ENCODE measurements at regions not wholly inside any gene's neighbourhood (a gene's known extent, or its start where the extent isn't known, plus 50 kb on each side); places are given as distances from the start of the nearest gene placed in this dataset.
"Not testable (repeated sequence)": the region's sequence is repeated elsewhere in the genome, so short reads cannot be mapped to it uniquely, and the experiment has no call there.

DNA sequence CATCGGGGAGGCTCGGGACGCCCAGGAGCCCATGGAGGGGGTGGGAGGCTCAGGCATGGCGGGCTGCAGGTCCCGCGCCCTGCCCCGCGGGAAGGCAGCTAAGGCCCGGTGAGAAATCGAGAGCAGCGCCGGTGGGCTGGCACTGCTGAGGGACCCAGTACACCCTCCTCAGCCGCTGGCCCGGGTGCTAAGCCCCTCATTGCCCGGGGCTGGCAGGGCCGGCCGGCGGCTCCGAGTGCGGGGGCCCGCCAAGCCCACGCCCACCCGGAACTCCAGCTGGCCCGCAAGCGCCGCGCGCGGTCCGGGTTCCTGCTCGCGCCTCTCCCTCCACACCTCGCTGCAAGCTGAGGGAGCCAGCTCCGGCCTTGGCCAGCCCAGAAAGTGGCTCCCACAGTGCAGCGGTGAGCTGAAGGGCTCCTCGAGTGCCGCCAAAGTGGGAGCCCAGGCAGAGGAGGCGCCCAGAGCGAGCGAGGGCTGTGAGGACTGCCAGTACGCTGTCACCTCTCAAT, 195.0 kb upstream of the PIK3R1 start:
- DNase-seq, result not testable (repeated sequence)

DNA sequence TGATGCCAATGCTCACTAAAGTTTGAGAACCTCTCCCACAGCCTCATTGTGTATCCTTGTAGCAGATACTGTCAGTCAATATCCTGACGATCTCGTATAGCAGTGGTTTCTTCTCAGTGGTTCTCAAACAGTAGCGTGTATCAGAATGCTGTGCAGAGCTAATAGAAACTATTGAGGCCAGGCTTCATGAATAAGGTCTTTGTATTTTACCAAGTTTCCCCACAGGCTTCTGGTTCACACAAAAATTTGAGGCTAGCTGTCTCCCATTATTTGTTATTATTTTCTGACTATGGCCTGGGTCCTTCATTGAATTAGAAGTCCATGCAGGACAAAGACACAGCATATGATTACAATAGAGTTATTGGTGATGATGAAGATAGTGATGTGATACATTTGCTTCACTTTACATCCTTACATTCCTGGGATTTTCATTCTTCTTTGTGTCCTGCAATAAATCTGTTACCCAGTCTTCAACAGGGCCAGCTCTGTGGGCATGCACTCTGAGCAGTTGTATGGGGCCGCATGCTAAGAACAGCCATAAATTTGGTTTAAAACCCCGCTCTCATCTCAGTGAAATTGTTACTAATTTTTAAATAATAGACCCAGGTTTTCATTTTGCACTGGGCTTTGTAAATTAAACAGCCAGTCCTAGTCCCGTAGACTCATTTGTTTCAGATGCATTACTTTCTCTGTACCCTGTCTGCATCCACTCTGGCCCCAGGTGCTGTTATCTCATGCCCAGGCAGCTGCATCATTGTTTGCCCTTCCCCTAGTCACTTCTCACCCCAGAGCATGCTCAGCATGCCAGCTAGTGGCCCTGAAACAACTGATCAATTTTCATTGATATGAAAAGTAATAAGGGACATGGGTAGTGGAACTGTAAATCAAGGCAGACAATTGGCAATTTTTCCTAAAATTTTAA, 199.9 kb upstream of the PIK3R1 start:
- peak; percentile 16 for DNase-seq

DNA sequence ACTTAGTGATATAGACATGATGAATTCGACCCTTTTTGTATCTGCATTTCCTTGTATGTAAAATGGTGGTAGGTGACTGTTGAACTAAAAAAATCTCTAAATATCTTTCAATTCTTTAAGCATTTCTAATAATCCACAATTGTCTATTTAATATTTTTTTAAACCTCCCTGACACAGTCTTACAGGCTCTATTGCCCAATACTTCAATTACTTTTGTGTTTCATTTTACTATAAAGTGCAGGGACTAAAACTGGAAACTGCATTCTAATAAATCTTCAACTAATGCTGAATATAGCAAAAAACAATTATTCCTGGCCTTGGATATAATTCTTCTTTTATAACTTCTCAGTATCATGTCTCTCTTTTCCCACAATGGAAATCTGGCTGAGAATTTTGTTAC, 202.7 kb upstream of the PIK3R1 start:
- no peak for DNase-seq

- no peak for DNase-seq
Observed at GRCh38 chr5:68012429-68012828, 203.1 kb upstream of the PIK3R1 start.

DNA sequence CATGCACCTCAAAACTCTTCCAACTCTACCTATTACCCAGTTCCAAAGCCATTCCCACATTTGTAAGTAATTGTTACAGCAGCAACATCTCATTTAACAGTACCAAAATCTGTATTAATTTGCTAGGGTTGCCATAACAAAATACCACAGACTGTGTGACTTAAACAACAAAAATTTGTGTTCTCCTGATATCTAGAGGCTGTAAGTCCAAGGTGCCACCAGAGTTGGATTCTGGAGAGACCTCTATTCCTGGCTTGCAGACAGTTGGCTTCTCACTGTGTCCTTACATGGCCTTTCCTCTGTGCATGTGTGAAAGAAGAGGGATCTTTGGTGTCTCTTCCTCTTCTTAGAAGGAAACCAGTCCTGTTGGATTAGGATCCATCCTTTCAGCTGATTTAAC, 203.8 kb upstream of the PIK3R1 start:
- no peak for DNase-seq

- no peak for DNase-seq
Observed at GRCh38 chr5:68011259-68011760, 204.2 kb upstream of the PIK3R1 start.

DNA sequence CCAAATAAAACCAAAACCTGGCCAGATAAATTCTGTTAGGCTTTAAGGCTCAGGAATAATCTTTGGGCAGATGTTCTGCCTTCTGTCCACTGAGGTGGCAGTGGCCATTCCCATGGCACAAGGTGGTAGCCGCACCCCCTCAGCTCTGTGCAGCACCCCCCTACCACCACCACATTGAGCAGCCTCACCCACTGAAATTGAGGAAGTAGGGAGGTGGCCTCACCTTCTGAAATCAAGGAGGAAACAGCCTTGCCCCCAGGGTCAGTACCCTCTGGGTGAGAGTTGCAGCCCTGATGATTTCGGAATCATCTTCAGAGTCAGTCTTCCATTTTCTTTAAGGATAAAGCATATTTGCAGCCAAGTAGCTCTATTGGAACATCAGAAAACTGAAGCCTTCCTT, 204.8 kb upstream of the PIK3R1 start:
- no peak for DNase-seq

DNA sequence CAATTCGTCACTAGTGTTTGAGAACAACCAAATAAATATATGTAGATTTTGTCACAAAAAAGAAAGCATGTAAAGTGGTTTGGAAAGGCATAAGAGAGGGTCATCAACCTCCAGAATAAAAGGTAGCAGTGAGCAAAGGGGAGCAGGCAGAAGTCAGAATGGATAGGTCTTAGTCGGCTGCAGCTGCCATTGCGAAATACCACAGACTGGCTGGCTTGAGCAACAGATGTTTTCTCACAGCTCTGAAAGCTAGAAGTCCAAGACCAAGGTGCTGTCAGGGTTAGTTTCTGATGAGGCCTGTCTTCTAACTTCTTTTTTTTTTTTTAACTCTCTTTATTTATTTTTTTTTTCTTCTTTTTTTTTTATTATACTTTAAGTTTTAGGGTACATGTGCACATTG, 208.1 kb upstream of the PIK3R1 start:
- DNase-seq, result no peak

GRCh38 chr5:68002836-68003235, 212.7 kb upstream of the PIK3R1 start:
- no peak for DNase-seq

- no peak for DNase-seq
Observed at GRCh38 chr5:68000805-68001204, 214.8 kb upstream of the PIK3R1 start.

DNA sequence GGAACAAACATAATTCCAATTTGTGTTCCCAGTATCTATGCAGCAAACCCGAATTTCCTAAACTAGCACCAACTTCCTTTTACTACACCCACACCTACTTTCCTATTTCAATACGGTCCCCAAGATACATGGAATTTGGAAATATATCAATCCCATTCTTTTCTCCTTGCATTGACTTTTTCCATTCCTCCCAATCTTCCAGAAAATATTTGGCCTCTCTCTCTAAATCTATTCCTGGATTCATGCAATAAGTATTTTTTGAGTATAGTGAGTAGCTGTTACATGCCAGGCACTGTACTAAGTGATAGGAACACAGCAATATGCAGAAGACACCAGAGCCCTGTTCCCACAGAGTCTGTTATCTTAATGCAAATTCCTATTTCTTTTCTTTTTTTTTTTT, 216.2 kb upstream of the PIK3R1 start:
- DNase-seq, result no peak

DNA sequence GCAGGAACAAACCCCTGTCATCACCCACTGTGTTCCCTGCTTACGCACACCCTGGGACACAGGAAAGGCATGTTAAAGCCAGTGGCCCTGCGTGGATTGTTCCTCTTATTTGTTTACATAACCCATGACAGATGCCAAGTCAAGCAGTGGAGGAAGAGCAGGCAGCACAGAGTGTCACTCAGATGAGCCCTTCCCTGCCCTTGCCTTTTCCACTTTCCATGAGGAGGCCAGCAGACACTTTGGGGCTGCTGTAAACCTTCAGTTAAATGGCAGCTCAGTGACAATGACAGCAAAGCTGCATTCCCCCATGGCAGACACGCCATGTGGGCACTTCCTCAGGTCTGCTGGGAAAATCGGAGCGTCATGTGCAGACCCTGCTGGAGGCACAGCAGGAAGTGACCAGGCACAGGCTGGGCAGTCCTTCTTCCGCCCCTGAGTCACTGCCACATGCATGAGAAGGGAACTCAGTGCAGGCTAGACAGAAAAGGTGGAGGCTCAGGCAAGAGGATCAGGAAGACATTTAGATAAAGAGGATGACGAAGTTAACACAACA, 216.8 kb upstream of the PIK3R1 start:
- no peak for DNase-seq

DNA sequence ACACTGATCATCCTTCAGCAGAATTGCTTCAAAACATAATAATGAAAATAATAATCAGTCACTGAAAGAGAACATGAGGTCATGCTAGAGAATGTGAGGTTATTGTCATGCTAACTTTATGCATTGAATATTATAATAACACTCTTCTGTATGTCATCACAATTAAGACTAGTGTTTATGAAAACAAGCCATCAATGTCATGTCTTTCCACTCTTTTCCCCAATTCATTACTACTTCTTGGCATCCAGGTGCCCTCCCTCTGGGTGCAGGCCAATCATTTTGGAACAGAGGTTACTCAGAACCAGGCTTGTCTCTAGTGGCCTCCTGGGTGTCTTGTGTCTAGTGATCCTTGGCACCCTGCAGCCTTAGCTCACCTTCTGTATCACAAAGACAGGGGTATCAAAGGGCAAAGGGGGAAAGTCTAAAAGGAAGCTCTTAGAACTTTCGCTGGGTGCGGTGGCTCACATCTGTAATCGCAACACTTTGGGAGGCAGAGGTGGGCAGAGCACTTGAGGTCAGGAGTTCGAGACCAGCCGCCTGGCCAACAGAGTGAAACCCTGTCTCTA, 217.6 kb upstream of the PIK3R1 start:
- no peak for DNase-seq

GRCh38 chr5:67997148-67997547, 218.4 kb upstream of the PIK3R1 start:
- no peak for DNase-seq

DNA sequence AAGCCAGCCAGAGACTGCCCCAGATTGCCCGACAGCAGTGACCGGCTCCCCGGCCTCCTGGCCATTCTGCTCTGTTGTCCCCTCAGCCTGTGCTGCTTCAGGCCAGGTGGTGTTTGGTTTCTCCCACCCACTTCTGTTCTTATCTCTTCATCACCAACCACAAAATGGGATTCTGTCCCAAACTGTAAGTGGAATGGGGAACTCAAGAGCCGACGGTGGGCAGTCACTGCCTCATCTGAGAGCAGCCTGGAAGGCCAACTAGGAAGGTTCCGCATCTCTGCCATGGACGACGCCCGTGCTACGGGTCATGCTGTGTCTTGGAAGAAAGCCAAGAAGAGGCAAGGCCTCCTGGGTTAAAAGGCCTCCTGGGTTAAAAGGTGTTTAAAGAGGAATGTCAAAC, 219.0 kb upstream of the PIK3R1 start:
- no peak for DNase-seq

GRCh38 chr5:67992923-67993322, 222.6 kb upstream of the PIK3R1 start:
- no peak for DNase-seq

DNA sequence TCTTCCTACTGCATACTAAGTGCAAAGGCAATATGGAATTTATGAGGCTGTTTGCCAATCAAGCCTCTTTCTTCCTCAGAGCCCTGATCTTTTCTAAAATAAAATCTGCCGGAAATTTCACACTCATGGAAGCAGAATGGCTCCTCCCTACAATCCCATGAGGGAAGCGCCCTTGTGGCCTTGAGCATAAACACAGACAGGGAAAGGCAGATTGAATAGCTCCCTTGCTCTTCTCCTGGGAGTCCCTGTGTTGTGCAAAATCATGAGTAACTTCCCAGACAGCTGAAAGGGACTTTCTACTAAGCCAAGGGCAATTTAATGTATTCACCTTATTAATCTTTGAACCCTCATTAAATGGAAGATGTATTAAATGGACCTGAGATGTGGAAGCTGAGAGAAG, 226.1 kb upstream of the PIK3R1 start:
- DNase-seq, result no peak

GRCh38 chr5:67986761-67987160, 228.8 kb upstream of the PIK3R1 start:
- no peak for DNase-seq

DNA sequence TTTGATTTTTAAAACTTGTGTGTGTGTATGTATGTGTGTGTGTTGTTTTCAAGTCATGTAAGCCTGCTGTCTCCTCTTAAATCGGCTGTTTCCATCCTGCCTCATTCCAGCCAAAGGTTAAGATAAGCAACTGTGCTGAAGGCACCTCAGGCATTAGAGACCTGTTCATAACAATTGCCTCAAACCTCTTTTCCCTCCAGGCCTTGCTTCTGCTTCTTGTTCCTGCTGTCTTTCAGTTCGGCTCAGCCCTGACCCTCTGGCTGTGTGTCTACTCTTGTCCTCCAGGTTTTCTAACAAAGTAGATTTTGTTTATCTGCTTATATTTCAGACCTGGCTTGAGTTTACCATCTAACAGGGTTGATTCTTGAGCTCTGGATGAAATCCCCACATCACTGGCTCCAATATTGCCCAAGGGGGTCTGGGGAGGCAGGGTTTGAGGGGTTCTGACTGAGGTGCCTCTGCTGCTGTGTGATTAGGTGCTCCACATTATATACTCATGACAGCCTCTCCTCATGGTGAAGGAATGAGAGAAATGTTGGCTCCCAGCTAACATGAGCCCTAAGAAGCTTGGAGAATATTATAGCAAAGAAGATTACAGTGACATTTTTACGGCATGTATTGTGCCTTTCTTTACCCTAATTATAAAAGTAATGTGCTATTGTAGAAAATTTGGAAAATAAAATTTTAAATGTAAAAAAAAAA, 229.7 kb upstream of the PIK3R1 start:
- DNase-seq, result no peak

GRCh38 chr5:67984546-67984945, 231.0 kb upstream of the PIK3R1 start:
- no peak for DNase-seq

- DNase-seq, result no peak
Observed at GRCh38 chr5:67983251-67984110, 232.1 kb upstream of the PIK3R1 start.

GRCh38 chr5:67982160-67982559, 233.4 kb upstream of the PIK3R1 start:
- not testable (repeated sequence) for DNase-seq

All from retina (tissue), 1 donor.